H1 (cell line): ENCODE measurements at regions not wholly inside any gene's neighbourhood (a gene's known extent, or its start where the extent isn't known, plus 50 kb on each side); places are given as distances from the start of the nearest gene placed in this dataset.

Experiments
- CTCF ChIA-PET: fragments of 300-600 bp; sonication (Branson Sonifier 250); formaldehyde crosslinking; loops from one replicate; lab custom pipeline; 2021; ENCODE audit not compliant: partially characterized antibody; lab: Charles Lee
- POLR2A ChIA-PET: fragments of 300-600 bp; sonication (Branson Sonifier 250); formaldehyde crosslinking; loops from one replicate; lab custom pipeline; 2021; ENCODE audit warnings: inconsistent platforms; ENCODE audit not compliant: partially characterized antibody; lab: Charles Lee
- DNase-seq, 2 experiments: peaks; one replicate each; pipeline versions ENCODE4 v3.0.0 to v3.0.0-alpha.2; 2010 to 2022; ENCODE audit warnings: low spot score in 2 of 2, low read depth in 1 of 2, mixed read lengths in 1 of 2
- FAIRE-seq: peaks from 2 replicates; lab custom pipeline; 2011; peaks lifted over from hg19 to GRCh38; lab: Jason Lieb, UNC
- H2AFZ ChIP-seq: 2 replicates; pipeline ENCODE4 v1.8.1; 2012; ENCODE audit warnings: low read length, inconsistent platforms
- H2AK5ac ChIP-seq: 2 replicates; pipeline ENCODE4 v1.6.1; 2013; ENCODE audit warnings: low read depth, low read length
- H2BK120ac ChIP-seq: replicated peaks from 2 replicates; pipeline ENCODE3; 2013; ENCODE audit warnings: low read depth, low read length, inconsistent platforms
- H2BK12ac ChIP-seq: 2 replicates; pipeline ENCODE4 v1.6.1; 2013; ENCODE audit warnings: low read depth, low read length
- H2BK15ac ChIP-seq: 2 replicates; pipeline ENCODE4 v1.6.1; 2013; ENCODE audit warnings: low read length
- H2BK20ac ChIP-seq: 2 replicates; pipeline ENCODE4 v1.6.1; 2013; ENCODE audit warnings: low read length
- H2BK5ac ChIP-seq: 2 replicates; pipeline ENCODE4 v1.6.1; 2013; ENCODE audit warnings: low read depth, low read length
- H3K14ac ChIP-seq: 2 replicates; pipeline ENCODE4 v1.6.1; 2013; ENCODE audit warnings: inconsistent platforms; ENCODE audit not compliant: insufficient read length
- H3K18ac ChIP-seq: 2 replicates; pipeline ENCODE4 v1.6.1; 2013; ENCODE audit warnings: low read length; ENCODE audit errors: extremely low read depth
- H3K23ac ChIP-seq: 2 replicates; pipeline ENCODE4 v1.6.1; 2013; ENCODE audit warnings: inconsistent platforms; ENCODE audit not compliant: insufficient read length
- H3K23me2 ChIP-seq: 2 replicates; pipeline ENCODE4 v1.6.1; 2013; ENCODE audit warnings: low read depth, low read length
- H3K27ac ChIP-seq: 2 replicates; pipeline ENCODE4 v1.6.1; 2011; ENCODE audit warnings: low read depth, low read length, inconsistent platforms
- H3K27me3 ChIP-seq, 4 experiments: replicated peaks in 1 of 4; 1 replicate in 1 of 4; 2 replicates in 3 of 4; pipeline versions ENCODE4 v1.6.1 to v1.8.1; 2011 to 2013; ENCODE audit warnings: low read length in 3 of 4, mild to moderate bottlenecking in 3 of 4, inconsistent platforms in 2 of 4, mixed read lengths in 2 of 4, moderate library complexity in 1 of 4; ENCODE audit not compliant: control insufficient read depth in 3 of 4, insufficient read depth in 3 of 4; ENCODE audit errors: extremely low read depth in 1 of 4
- H3K36me3 ChIP-seq, 4 experiments: 2 replicates each; pipeline versions ENCODE4 v1.6.1 to v1.8.1; 2011 to 2013; ENCODE audit warnings: mild to moderate bottlenecking in 4 of 4, low read length in 3 of 4, moderate library complexity in 2 of 4, control low read depth in 1 of 4, inconsistent platforms in 1 of 4; ENCODE audit not compliant: insufficient read depth in 4 of 4, control insufficient read depth in 2 of 4
- H3K4ac ChIP-seq: replicated peaks from 2 replicates; pipeline ENCODE3; 2013; ENCODE audit warnings: low read length, low read depth, mixed read lengths, inconsistent platforms; ENCODE audit not compliant: insufficient read length
- H3K4me1 ChIP-seq, 4 experiments: replicated peaks in 1 of 4; 1 replicate in 1 of 4; 2 replicates in 3 of 4; pipeline versions ENCODE4 v1.6.1 to v1.8.1; 2011 to 2013; ENCODE audit warnings: low read length in 3 of 4, inconsistent platforms in 2 of 4, mixed read lengths in 1 of 4; ENCODE audit not compliant: insufficient read depth in 4 of 4, control insufficient read depth in 3 of 4
- H3K4me2 ChIP-seq, 2 experiments: 2 replicates each; pipeline versions ENCODE4 v1.6.1 to v1.8.1; 2011 to 2013; ENCODE audit warnings: low read depth in 2 of 2, low read length in 2 of 2, control low read depth in 1 of 2, inconsistent platforms in 1 of 2, mild to moderate bottlenecking in 1 of 2; ENCODE audit not compliant: insufficient read depth in 1 of 2
- H3K4me3 ChIP-seq, 4 experiments: fragments of 200-600, 300-600 bp in 1 of 4; sonication (generic), shearing (Covaris generic), sonication (Bioruptor Twin) in 1 of 4; 2 replicates each; pipeline versions ENCODE4 v1.5.1 to v1.8.1; 2011 to 2016; ENCODE audit warnings: low read length in 4 of 4, low read depth in 3 of 4, control low read depth in 2 of 4, inconsistent platforms in 2 of 4, mild to moderate bottlenecking in 2 of 4, mixed read lengths in 1 of 4, moderate library complexity in 1 of 4; ENCODE audit not compliant: insufficient read depth in 2 of 4; ENCODE audit errors: extremely low read depth in 1 of 4
- H3K56ac ChIP-seq: replicated peaks from 2 replicates; pipeline ENCODE3; 2013; ENCODE audit warnings: low read depth, mild to moderate bottlenecking, mixed read lengths, low read length, inconsistent platforms; ENCODE audit not compliant: insufficient read length
- H3K79me1 ChIP-seq: 2 replicates; pipeline ENCODE4 v1.6.1; 2013; ENCODE audit warnings: low read depth, low read length, control low read depth
- H3K79me2 ChIP-seq, 2 experiments: 2 replicates each; pipeline versions ENCODE4 v1.6.1 to v1.8.1; 2012 to 2013; ENCODE audit warnings: low read length in 2 of 2, mild to moderate bottlenecking in 2 of 2, inconsistent platforms in 1 of 2; ENCODE audit not compliant: insufficient read depth in 2 of 2, control insufficient read depth in 1 of 2
- H3K9ac ChIP-seq, 4 experiments: replicated peaks in 1 of 4; 1 replicate in 1 of 4; 2 replicates in 3 of 4; pipeline versions ENCODE4 v1.6.1 to v1.8.1; 2011 to 2013; ENCODE audit warnings: low read depth in 3 of 4, low read length in 3 of 4, control low read depth in 2 of 4, mild to moderate bottlenecking in 2 of 4, moderate library complexity in 2 of 4, inconsistent platforms in 1 of 4; ENCODE audit errors: extremely low read depth in 1 of 4
- H3K9me3 ChIP-seq, 2 experiments: 2 replicates each; pipeline versions ENCODE4 v1.6.1 to v1.8.1; 2012 to 2013; ENCODE audit warnings: mild to moderate bottlenecking in 2 of 2, moderate library complexity in 2 of 2, control low read depth in 1 of 2, inconsistent platforms in 1 of 2, low read depth in 1 of 2, low read length in 1 of 2, mixed read lengths in 1 of 2; ENCODE audit not compliant: insufficient read depth in 2 of 2
- H4K20me1 ChIP-seq, 2 experiments: replicated peaks in 1 of 2; 2 replicates each; pipeline versions ENCODE3 to v1.8.1; 2011 to 2013; ENCODE audit warnings: inconsistent platforms in 2 of 2, low read length in 2 of 2, mild to moderate bottlenecking in 1 of 2; ENCODE audit not compliant: insufficient read depth in 2 of 2, control insufficient read depth in 1 of 2
- H4K5ac ChIP-seq: 2 replicates; pipeline ENCODE4 v1.6.1; 2013; ENCODE audit warnings: low read length, low read depth, mixed read lengths, inconsistent platforms; ENCODE audit not compliant: insufficient read length
- H4K8ac ChIP-seq: 2 replicates; pipeline ENCODE4 v1.8.0; 2013; ENCODE audit warnings: mild to moderate bottlenecking, moderate library complexity, low read length, inconsistent platforms; ENCODE audit not compliant: insufficient read depth; ENCODE audit errors: extremely low read depth
- H4K91ac ChIP-seq: replicated peaks from 2 replicates; pipeline ENCODE3; 2013; ENCODE audit warnings: low read length, mixed read lengths, inconsistent platforms; ENCODE audit not compliant: insufficient read length
- KDM5A ChIP-seq: fragments of 200-600 bp; IDR thresholded peaks from 2 replicates; pipeline ENCODE4 v1.7.1; 2012; ENCODE audit warnings: mild to moderate bottlenecking, low read length, inconsistent platforms, mixed read lengths
- WGBS, 2 experiments: shearing (Covaris generic) in 1 of 2; methylation state at CpG; one replicate each; pipeline versions ENCODE4 v1.1.6 to v1.1.7; 2013 to 2015; ENCODE audit warnings: low lambda C conversion rate in 2 of 2, mixed read lengths in 2 of 2, inconsistent platforms in 1 of 2, low coverage in 1 of 2, missing lambda C conversion rate in 1 of 2; ENCODE audit not compliant: insufficient replicate concordance in 2 of 2, insufficient coverage in 1 of 2, insufficient read length in 1 of 2; ENCODE audit errors: extremely low coverage in 1 of 2, missing lambda C conversion rate in 1 of 2; 5-methylcytosine and 5-hydroxymethylcytosine counted together
- TF ChIP-seq, protein P1 (sequence below), 3 experiments: IDR thresholded peaks; 1 replicate in 2 of 3; 2 replicates in 1 of 3; pipeline versions ENCODE4 v1.5.1 to v1.6.1; 2011; ENCODE audit warnings: low read length in 3 of 3, mild to moderate bottlenecking in 3 of 3, inconsistent platforms in 2 of 3, low read depth in 1 of 3, moderate library complexity in 1 of 3; ENCODE audit not compliant: insufficient read depth in 1 of 3; ENCODE audit errors: control extremely low read depth in 1 of 3

DNA sequence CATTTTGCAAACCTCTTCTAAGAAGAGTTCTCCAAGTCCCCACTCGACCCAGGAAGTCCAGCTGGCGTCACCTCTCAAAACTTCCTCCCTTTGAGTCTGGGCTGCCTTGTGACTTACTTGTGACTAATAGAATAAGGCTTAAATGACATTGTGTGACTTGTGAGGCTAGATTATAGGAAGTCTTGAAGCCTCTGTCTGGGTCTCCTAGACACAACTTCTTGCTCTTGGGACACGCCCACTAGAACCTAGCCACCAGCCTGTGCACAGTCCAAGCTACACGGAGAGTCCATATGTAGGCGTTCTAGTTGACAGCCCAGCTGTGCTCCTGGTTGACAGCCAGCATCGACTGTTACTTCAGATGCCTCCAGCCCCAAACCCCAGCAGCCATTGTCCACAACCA, 66.7 kb upstream of the TANC2 start:
- DNase-seq (no peak), FAIRE-seq (no peak)
- ChIA-PET CTCF (no interaction called here), POLR2A (no interaction called here)
- no peak overlapping the region for H3K27ac ChIP-seq
- no peak overlapping the region for H3K23ac ChIP-seq
- H4K5ac ChIP-seq, result no peak overlapping the region
- H3K27me3 ChIP-seq, result no peaks in the 10 kb centered on the region
- H2BK12ac ChIP-seq, result no peak overlapping the region
- no peak overlapping the region for H3K9ac ChIP-seq
- H4K91ac ChIP-seq, result no peak overlapping the region
- H3K36me3 ChIP-seq, result no peaks in the 10 kb centered on the region
- H3K79me1 ChIP-seq, result no peaks in the 10 kb centered on the region
- H3K56ac ChIP-seq, result no peak overlapping the region
- no peak overlapping the region for H2BK20ac ChIP-seq
- no peak overlapping the region for H2BK120ac ChIP-seq
- peaks cover 0 to 6% (median 0%) of the 10 kb centered on the region in 4 experiments; a peak in 1 of 7 replicates for H3K4me1 ChIP-seq
- no peak overlapping the region for H2AFZ ChIP-seq
- no peak overlapping the region for H3K4me3 ChIP-seq
- H4K20me1 ChIP-seq, result no peaks in the 10 kb centered on the region
- no peak overlapping the region for H3K4me2 ChIP-seq
- no peak overlapping the region for H2AK5ac ChIP-seq
- no peak overlapping the region for H2BK15ac ChIP-seq
- H3K23me2 ChIP-seq, result no peaks in the 10 kb centered on the region
- no peak overlapping the region for H3K14ac ChIP-seq
- no peaks in the 10 kb centered on the region for H3K79me2 ChIP-seq
- no peak overlapping the region for H3K18ac ChIP-seq
- no peak overlapping the region for H3K4ac ChIP-seq
- no peak overlapping the region for H2BK5ac ChIP-seq
- WGBS, 2 experiments, result 92% methylated on average over 6 of the region's 6 CpGs; no CpG with 5 or more reads in 1 of the 2 experiments
- H3K9me3 ChIP-seq, result no peaks in the 10 kb centered on the region
- H4K8ac ChIP-seq, result no peak overlapping the region
- TF ChIP-seq, protein P1, sequence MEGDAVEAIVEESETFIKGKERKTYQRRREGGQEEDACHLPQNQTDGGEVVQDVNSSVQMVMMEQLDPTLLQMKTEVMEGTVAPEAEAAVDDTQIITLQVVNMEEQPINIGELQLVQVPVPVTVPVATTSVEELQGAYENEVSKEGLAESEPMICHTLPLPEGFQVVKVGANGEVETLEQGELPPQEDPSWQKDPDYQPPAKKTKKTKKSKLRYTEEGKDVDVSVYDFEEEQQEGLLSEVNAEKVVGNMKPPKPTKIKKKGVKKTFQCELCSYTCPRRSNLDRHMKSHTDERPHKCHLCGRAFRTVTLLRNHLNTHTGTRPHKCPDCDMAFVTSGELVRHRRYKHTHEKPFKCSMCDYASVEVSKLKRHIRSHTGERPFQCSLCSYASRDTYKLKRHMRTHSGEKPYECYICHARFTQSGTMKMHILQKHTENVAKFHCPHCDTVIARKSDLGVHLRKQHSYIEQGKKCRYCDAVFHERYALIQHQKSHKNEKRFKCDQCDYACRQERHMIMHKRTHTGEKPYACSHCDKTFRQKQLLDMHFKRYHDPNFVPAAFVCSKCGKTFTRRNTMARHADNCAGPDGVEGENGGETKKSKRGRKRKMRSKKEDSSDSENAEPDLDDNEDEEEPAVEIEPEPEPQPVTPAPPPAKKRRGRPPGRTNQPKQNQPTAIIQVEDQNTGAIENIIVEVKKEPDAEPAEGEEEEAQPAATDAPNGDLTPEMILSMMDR (IDR thresholded peaks at IDR 0.05; ENCODE audit: control extremely low read depth in 1 of 3, insufficient read depth in 1 of 3, low read depth in 1 of 3, low read length in 3 of 3), result no peak
- TF ChIP-seq KDM5A, result no peak
